ENCODE measurements at regions not wholly inside any gene's neighbourhood (a gene's known extent, or its start where the extent isn't known, plus 50 kb on each side); places are given as distances from the start of the nearest gene placed in this dataset.

- no peak for TF ChIP-seq POLR2A (IDR thresholded peaks at IDR 0.05)
- no peak for TF ChIP-seq CTCF (IDR thresholded peaks at IDR 0.05)
- TF ChIP-seq POLR2AphosphoS5 (IDR thresholded peaks at IDR 0.05), result no peak
These were observed 213.4 kb downstream of the TBX5 start for GRCh38 chr12:114192549-114192948.

Data from transverse colon (tissue), 4 donors.